GM13976 (cell line): ENCODE measurements at regions not wholly inside any gene's neighbourhood (a gene's known extent, or its start where the extent isn't known, plus 50 kb on each side); places are given as distances from the start of the nearest gene placed in this dataset.

Experiments
- DNase-seq: peaks from one replicate; pipeline ENCODE4 v3.0.0; 2012; ENCODE audit warnings: low spot score
- CTCF ChIP-seq: IDR thresholded peaks from 2 replicates; pipeline ENCODE4 v1.5.1; 2012; ENCODE audit warnings: borderline replicate concordance, mild to moderate bottlenecking; ENCODE audit not compliant: insufficient read depth; ENCODE audit errors: extremely low read depth, missing control alignments, control extremely low read depth
- in situ Hi-C: fragments of 300-500 bp; cut with MboI; formaldehyde crosslinking; loops from one replicate; pipeline ENCODE4 v1.12.0; 2022; ENCODE audit warnings: low sequenced_read_pairs, mixed read lengths, inconsistent platforms; ENCODE audit not compliant: unreplicated experiment

GRCh38 chr5:124370601-124371000 is 375.8 kb downstream of the ZNF608 start:
- no peak for TF ChIP-seq CTCF
- in situ Hi-C loops = no loop called here
- DNase-seq = no peak

GRCh38 chr5:124365361-124365801 is 381.1 kb downstream of the ZNF608 start:
- no peak for TF ChIP-seq CTCF
- DNase-seq = no peak
- in situ Hi-C loops = no loop called here

GRCh38 chr5:124355928-124356327 is 390.5 kb downstream of the ZNF608 start:
- no peak for DNase-seq
- in situ Hi-C loops = no loop called here
- TF ChIP-seq CTCF = no peak

- DNase-seq = no peak
- TF ChIP-seq CTCF = no peak
- in situ Hi-C loops = no loop called here
Measured at GRCh38 chr5:124353016-124353415, 393.4 kb downstream of the ZNF608 start.

GRCh38 chr5:124352312-124352711 is 394.1 kb downstream of the ZNF608 start:
- no peak for TF ChIP-seq CTCF
- in situ Hi-C loops = no loop called here
- DNase-seq = no peak

GRCh38 chr5:124349931-124350330 is 396.5 kb downstream of the ZNF608 start:
- TF ChIP-seq CTCF = no peak
- DNase-seq = no peak
- in situ Hi-C loops = no loop called here

GRCh38 chr5:124343451-124343867 is 403.0 kb downstream of the ZNF608 start:
- no peak for TF ChIP-seq CTCF
- DNase-seq = no peak
- in situ Hi-C loops = no loop called here
